BLaER1 (cell line): ENCODE measurements at regions not wholly inside any gene's neighbourhood (a gene's known extent, or its start where the extent isn't known, plus 50 kb on each side); places are given as distances from the start of the nearest gene placed in this dataset.

Source experiments
- H3K27ac ChIP-seq: shearing (Covaris generic); formaldehyde crosslinking; 2 replicates; pipeline ENCODE4 v1.8.1; 2022
- H3K27me3 ChIP-seq: shearing (Covaris generic); formaldehyde crosslinking; 2 replicates; pipeline ENCODE4 v1.8.1; 2022
- H3K36me3 ChIP-seq: shearing (Covaris generic); formaldehyde crosslinking; 2 replicates; pipeline ENCODE4 v1.8.1; 2022
- H3K4me1 ChIP-seq: shearing (Covaris generic); formaldehyde crosslinking; 2 replicates; pipeline ENCODE4 v1.8.1; 2022
- H3K4me2 ChIP-seq: shearing (Covaris generic); formaldehyde crosslinking; 2 replicates; pipeline ENCODE4 v1.8.1; 2022
- H3K4me3 ChIP-seq: shearing (Covaris generic); formaldehyde crosslinking; 2 replicates; pipeline ENCODE4 v1.8.1; 2022
- H3K9ac ChIP-seq: shearing (Covaris generic); formaldehyde crosslinking; 2 replicates; pipeline ENCODE4 v1.8.1; 2022
- H3K9me3 ChIP-seq: shearing (Covaris generic); formaldehyde crosslinking; 2 replicates; pipeline ENCODE4 v1.8.1; 2022
- H4K20me1 ChIP-seq: shearing (Covaris generic); formaldehyde crosslinking; 2 replicates; pipeline ENCODE4 v1.8.1; 2022
- Cebpa-rat ChIP-seq: shearing (Covaris generic); IDR thresholded peaks from 2 replicates; pipeline ENCODE4 v1.8.1; 2022

- Histone ChIP-seq H3K4me1 (no peaks in the 10 kb centered on the region), H3K9ac (no peak overlapping the region), H4K20me1 (no peaks in the 10 kb centered on the region), H3K27ac (no peak overlapping the region), H3K4me2 (no peak overlapping the region), H3K36me3 (no peaks in the 10 kb centered on the region), H3K4me3 (no peak overlapping the region), H3K27me3 (peaks cover 66% of the 10 kb centered on the region), H3K9me3 (no peaks in the 10 kb centered on the region)
- TF ChIP-seq Cebpa-rat = no peak
Measured at GRCh38 chrX:73134741-73135140, 55.4 kb upstream of the PABPC1L2A start.

GRCh38 chrX:73131877-73132276 lies 52.6 kb upstream of the PABPC1L2A start:
- H3K4me2 ChIP-seq = no peak overlapping the region
- no peaks in the 10 kb centered on the region for H3K4me1 ChIP-seq
- no peaks in the 10 kb centered on the region for H3K9me3 ChIP-seq
- H3K36me3 ChIP-seq = no peaks in the 10 kb centered on the region
- H3K4me3 ChIP-seq = no peak overlapping the region
- no peaks in the 10 kb centered on the region for H4K20me1 ChIP-seq
- TF ChIP-seq Cebpa-rat = no peak
- no peak overlapping the region for H3K27ac ChIP-seq
- H3K9ac ChIP-seq = no peak overlapping the region
- peaks cover 61% of the 10 kb centered on the region for H3K27me3 ChIP-seq

- Histone ChIP-seq H3K9ac (no peak overlapping the region), H3K4me3 (no peak overlapping the region), H3K36me3 (no peaks in the 10 kb centered on the region), H3K4me1 (no peaks in the 10 kb centered on the region), H3K9me3 (no peaks in the 10 kb centered on the region), H3K27ac (no peak overlapping the region), H3K4me2 (no peak overlapping the region), H4K20me1 (no peaks in the 10 kb centered on the region), H3K27me3 (peaks cover 61% of the 10 kb centered on the region)
- no peak for TF ChIP-seq Cebpa-rat
Measured at GRCh38 chrX:73131276-73131675, 52.0 kb upstream of the PABPC1L2A start.
